Testis (tissue), 2 donors: ENCODE measurements at regions not wholly inside any gene's neighbourhood (a gene's known extent, or its start where the extent isn't known, plus 50 kb on each side); places are given as distances from the start of the nearest gene placed in this dataset.

Source experiments
- DNase-seq: peaks from one replicate; pipeline ENCODE4 v3.0.0-alpha.2; 2019
- H3K27ac ChIP-seq, 2 donors: fragments of 200-600 bp; sonication (generic); one replicate each; pipeline ENCODE4 v1.5.1; 2019
- H3K27me3 ChIP-seq: fragments of 200-600 bp; sonication (generic); one replicate; pipeline ENCODE4 v1.5.1; 2019
- H3K36me3 ChIP-seq: fragments of 200-600 bp; sonication (generic); one replicate; pipeline ENCODE4 v1.5.1; 2017; ENCODE audit warnings: low read depth; ENCODE audit errors: missing control alignments
- H3K4me1 ChIP-seq: fragments of 200-600 bp; sonication (generic); one replicate; pipeline ENCODE4 v1.5.1; 2019
- H3K4me3 ChIP-seq, 2 donors: fragments of 200-600 bp; sonication (generic); one replicate each; pipeline ENCODE4 v1.5.1; 2017 to 2019
- H3K9me3 ChIP-seq: fragments of 200-600 bp; sonication (generic); one replicate; pipeline ENCODE4 v1.5.1; 2017
- CTCF ChIP-seq, 3 experiments: fragments of 450-650 bp in 2 of 3; fragments of 200-600 bp in 1 of 3; sonication (generic) in 1 of 3; IDR thresholded peaks; one replicate each; pipeline ENCODE4 v1.5.1; 2016 to 2019; ENCODE audit warnings: antibody characterized with exemption in 3 of 3, mild to moderate bottlenecking in 2 of 3, moderate library complexity in 1 of 3
- POLR2A ChIP-seq: fragments of 450-650 bp; IDR thresholded peaks from one replicate; pipeline ENCODE4 v1.6.1; 2017; ENCODE audit warnings: antibody characterized with exemption, mild to moderate bottlenecking, moderate library complexity
- WGBS, 2 donors: methylation state at CpG; one replicate each; pipeline ENCODE4 v1.1.5; 2018; 5-methylcytosine and 5-hydroxymethylcytosine counted together
- intact Hi-C: fragments of 100-400 bp; cut with DNase I; formaldehyde crosslinking; loops from one replicate; pipeline ENCODE4 v1.15.1; 2023; ENCODE audit warnings: low total_unique reads

- Histone ChIP-seq H3K27ac (no peak overlapping the region), H3K9me3 (no peaks in the 10 kb centered on the region), H3K36me3 (no peaks in the 10 kb centered on the region), H3K4me3 (no peak overlapping the region), H3K27me3 (no peaks in the 10 kb centered on the region), H3K4me1 (no peaks in the 10 kb centered on the region)
- 74 to 78% methylated on average over 2 of the region's 2 CpGs for WGBS, 2 donors
- intact Hi-C loops, result no loop called here
- no peak for DNase-seq
- no peak for TF ChIP-seq CTCF (IDR thresholded peaks at IDR 0.05)
- TF ChIP-seq POLR2A, result no peak
These were observed 991.1 kb downstream of the KCNT2 start for GRCh38 chr1:195617106-195617505.

GRCh38 chr1:195608883-195609282, 999.4 kb downstream of the KCNT2 start:
- 63 to 81% methylated on average over 1 of the region's 1 CpG for WGBS, 2 donors
- no peak overlapping the region for H3K4me3 ChIP-seq
- TF ChIP-seq CTCF (IDR thresholded peaks at IDR 0.05), result no peak
- TF ChIP-seq POLR2A, result no peak
- H3K4me1 ChIP-seq, result no peaks in the 10 kb centered on the region
- H3K36me3 ChIP-seq, result no peaks in the 10 kb centered on the region
- H3K9me3 ChIP-seq, result no peaks in the 10 kb centered on the region
- H3K27me3 ChIP-seq, result no peaks in the 10 kb centered on the region
- no peak for DNase-seq
- no peak overlapping the region for H3K27ac ChIP-seq
- intact Hi-C loops, result no loop called here

- Histone ChIP-seq H3K9me3 (no peaks in the 10 kb centered on the region), H3K27me3 (no peaks in the 10 kb centered on the region), H3K4me3 (no peak overlapping the region), H3K36me3 (no peaks in the 10 kb centered on the region), H3K4me1 (no peaks in the 10 kb centered on the region), H3K27ac (no peak overlapping the region)
- TF ChIP-seq POLR2A, result no peak
- no peak for TF ChIP-seq CTCF (IDR thresholded peaks at IDR 0.05)
- intact Hi-C loops, result no loop called here
- WGBS, 2 donors, result 89 to 95% methylated on average over 1 of the region's 1 CpG
- no peak for DNase-seq
These were observed 1001.8 kb downstream of the KCNT2 start for GRCh38 chr1:195606483-195606882.

GRCh38 chr1:195604287-195604686, 1004.0 kb downstream of the KCNT2 start:
- no peak overlapping the region for H3K27ac ChIP-seq
- no peak overlapping the region for H3K4me3 ChIP-seq
- no peaks in the 10 kb centered on the region for H3K9me3 ChIP-seq
- intact Hi-C loops, result no loop called here
- DNase-seq, result no peak
- no peaks in the 10 kb centered on the region for H3K27me3 ChIP-seq
- WGBS, 2 donors, result 92 to 94% methylated on average over 1 of the region's 1 CpG
- TF ChIP-seq POLR2A, result no peak
- no peak for TF ChIP-seq CTCF (IDR thresholded peaks at IDR 0.05)
- H3K36me3 ChIP-seq, result no peaks in the 10 kb centered on the region
- no peaks in the 10 kb centered on the region for H3K4me1 ChIP-seq

GRCh38 chr1:195597891-195598290, 1010.3 kb downstream of the KCNT2 start:
- no peak for DNase-seq
- Histone ChIP-seq H3K36me3 (no peaks in the 10 kb centered on the region), H3K4me3 (no peak overlapping the region), H3K9me3 (no peaks in the 10 kb centered on the region), H3K27me3 (no peaks in the 10 kb centered on the region), H3K27ac (no peak overlapping the region), H3K4me1 (no peaks in the 10 kb centered on the region)
- no peak for TF ChIP-seq POLR2A
- TF ChIP-seq CTCF (IDR thresholded peaks at IDR 0.05), result no peak
- intact Hi-C loops, result no loop called here
